ENCODE measurements at regions not wholly inside any gene's neighbourhood (a gene's known extent, or its start where the extent isn't known, plus 50 kb on each side); places are given as distances from the start of the nearest gene placed in this dataset.

DNA sequence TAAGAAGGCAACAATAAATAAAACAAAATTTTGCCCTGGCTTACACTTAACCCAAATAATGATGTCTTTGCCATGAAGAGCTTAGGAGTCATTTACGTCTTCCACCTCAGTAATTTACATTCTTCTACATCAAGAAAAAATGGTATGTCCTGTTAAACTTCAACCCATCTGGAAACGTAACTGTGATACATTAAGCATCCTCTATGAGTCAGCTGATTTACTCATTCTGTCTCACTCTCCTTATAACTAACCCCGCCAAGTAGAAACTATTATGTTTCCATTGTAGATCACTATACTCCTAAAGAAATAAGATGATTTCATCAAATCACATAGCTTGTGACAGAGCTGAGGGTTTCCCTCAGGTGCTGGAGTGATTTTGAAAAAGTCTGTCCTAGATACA, 330.7 kb downstream of the CDC14C start:
- no peak for DNase-seq

- DNase-seq = no peak
Measured at GRCh38 chr7:49260538-49260937, 336.2 kb downstream of the CDC14C start.

DNA sequence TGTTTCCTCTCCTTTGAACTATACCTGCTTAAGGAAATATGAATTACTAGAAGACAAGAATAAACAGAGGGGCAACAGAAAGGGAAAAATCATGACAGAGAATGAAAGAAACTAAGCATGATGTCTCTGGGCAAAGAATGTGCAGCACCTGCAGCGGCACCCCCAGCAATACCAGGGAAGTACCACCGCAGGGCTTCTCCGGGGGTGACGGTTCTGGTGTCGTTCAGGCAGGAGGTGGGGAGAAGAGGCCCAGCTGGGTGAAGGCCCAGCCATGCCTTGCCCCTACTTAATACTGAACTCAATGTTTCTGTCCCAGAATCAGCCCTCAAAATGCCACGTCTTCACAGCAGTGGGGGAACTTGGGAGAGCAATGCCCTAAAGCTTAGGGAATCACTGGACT, 337.6 kb downstream of the CDC14C start:
- no peak for DNase-seq

DNA sequence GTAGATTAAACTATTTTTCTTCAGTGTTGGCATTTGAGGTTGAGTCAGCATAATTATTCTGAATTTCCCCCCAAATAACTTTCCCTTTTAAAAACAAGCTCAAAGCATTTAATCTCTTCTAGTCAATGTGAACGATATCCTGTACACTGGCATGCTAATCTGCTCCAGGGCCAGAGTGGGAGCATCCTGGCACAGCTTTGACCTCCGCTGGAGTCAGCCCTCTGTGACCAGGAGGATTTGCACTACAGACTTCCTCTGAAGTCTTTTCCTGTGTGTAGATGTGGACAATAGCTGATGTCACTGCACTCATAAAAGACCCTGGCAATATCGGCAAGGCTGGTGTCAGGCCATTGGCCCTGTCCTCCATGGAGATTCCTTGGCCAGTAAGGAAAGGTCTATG, 340.2 kb downstream of the CDC14C start:
- no peak for DNase-seq

DNA sequence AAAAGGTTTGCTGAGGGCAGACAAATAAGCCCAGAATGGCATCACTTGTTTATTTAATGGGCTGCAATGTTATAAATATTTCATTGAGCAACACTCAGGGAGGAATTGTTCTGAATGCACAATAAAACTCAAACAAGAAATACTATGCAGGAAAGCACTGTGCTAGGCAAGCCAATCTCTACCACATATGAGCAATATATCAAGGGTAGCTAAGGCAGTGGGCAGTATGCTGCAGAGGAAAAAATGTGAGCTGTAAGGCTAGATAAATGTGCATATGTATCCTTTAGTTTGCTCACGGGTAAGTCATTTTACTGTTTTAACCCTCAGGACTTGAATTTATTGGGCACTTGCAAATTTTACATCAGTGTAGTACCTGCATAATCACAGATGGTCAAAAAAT, 349.6 kb downstream of the CDC14C start:
- DNase-seq = no peak

- DNase-seq = no peak
Measured at GRCh38 chr7:49279891-49280290, 355.5 kb downstream of the CDC14C start.

DNA sequence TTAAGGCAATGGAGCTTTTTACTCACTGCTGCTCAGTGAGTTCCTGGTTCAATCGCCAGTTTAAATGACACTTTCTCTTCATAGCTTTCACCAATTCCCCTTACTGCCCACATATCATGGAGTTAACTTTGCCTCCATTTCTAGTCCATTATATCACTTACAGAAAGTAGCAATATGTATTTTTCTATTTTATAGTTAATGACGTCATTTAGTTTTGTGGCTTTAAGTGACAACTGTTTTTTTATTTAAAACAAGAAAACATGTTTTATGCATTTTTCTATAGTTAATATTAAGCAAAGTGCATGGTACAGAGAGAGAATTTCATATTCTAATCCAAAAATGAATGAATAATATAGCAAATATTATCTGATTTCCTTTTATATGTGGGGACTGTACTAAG, 363.3 kb downstream of the CDC14C start:
- DNase-seq = no peak

GRCh38 chr7:49294611-49295010, 370.3 kb downstream of the CDC14C start:
- no peak for DNase-seq

GRCh38 chr7:49295146-49295545, 370.8 kb downstream of the CDC14C start:
- DNase-seq = no peak

GRCh38 chr7:49297958-49298357, 373.6 kb downstream of the CDC14C start:
- no peak for DNase-seq

- no peak for DNase-seq
Measured at GRCh38 chr7:49308787-49309186, 384.4 kb downstream of the CDC14C start.

DNA sequence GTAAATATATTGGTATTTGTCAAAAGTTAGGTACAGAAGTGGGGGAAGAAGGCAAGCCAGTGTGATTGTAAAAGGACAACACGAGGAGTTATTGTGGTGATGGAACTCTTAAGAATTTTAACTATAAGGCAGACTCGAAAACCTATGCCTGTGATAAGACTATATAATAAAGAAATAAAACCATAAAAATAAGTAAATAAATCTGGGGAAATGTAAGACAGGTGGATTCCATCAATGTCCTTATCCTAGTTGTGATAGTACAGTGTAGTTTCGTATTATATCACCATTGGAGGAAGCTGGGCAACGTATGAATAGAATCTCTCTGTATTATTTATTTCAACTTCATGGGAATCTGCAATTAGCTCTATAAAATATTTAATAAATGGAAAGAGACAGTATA, 395.7 kb downstream of the CDC14C start:
- DNase-seq = no peak

GRCh38 chr7:49321843-49322242, 397.5 kb downstream of the CDC14C start:
- no peak for DNase-seq

GRCh38 chr7:49322476-49322875, 398.1 kb downstream of the CDC14C start:
- DNase-seq = no peak

DNA sequence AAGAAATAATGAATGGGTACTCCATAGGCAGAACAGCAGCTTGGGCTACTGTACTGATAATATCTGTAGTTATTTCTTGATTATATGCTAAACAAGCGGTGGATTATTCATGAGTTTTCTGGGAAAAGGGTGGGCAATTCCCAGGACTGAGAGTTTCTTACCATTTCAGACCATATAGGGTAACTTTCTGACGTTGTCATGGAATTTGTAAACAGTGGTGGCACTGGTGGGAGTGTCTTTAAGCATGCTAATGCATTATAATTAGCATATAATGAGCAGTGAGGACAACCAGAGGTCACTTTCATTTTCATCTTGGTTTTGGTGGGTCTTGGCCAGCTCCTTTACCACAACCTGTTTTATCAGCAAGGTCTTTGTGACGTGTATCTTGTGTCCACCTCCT, 399.7 kb downstream of the CDC14C start:
- no peak for DNase-seq

GRCh38 chr7:49324707-49325106, 400.4 kb downstream of the CDC14C start:
- no peak for DNase-seq

DNA sequence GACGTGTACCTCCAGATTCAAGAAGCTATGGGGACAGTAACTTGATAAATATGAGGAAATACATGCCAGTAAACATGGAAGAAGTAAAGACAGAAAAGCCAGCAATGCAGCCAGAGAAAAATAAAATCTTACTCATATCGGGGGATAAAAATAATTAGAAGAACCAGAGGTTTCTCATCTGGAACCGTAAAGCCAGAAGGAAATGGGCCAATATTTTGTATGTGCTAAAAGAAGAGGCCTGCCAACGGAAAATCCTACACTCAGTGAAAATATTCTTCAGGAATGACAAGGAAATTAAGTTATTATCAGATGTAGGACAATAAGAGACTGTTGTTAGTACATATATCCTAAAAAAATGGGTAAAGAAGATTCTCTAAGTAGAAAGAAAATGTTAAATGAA, 401.2 kb downstream of the CDC14C start:
- no peak for DNase-seq

DNA sequence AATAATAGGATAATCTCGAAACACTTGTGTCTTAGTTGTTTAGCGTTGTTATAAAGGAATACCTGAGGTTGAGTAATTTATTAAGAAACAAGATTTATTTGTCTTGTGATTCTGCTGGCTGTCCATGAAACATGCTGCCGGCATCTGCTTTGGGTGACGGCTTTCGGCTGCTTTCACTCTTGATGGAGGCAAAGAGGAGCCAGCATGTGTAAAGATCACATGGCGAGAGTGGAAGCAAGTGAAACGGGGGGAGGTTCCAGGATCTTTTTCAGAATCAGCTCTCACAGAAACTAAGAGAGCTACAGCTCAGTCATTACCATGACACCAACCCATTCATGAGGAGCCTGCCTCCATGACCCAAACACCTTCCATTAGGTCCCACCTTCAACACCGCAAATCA, 402.8 kb downstream of the CDC14C start:
- DNase-seq = no peak

GRCh38 chr7:49333180-49333881, 409.0 kb downstream of the CDC14C start:
- no peak for DNase-seq

GRCh38 chr7:49341849-49342248, 417.5 kb downstream of the CDC14C start:
- no peak for DNase-seq

- no peak for DNase-seq
Measured at GRCh38 chr7:49344556-49344955, 420.2 kb downstream of the CDC14C start.

DNA sequence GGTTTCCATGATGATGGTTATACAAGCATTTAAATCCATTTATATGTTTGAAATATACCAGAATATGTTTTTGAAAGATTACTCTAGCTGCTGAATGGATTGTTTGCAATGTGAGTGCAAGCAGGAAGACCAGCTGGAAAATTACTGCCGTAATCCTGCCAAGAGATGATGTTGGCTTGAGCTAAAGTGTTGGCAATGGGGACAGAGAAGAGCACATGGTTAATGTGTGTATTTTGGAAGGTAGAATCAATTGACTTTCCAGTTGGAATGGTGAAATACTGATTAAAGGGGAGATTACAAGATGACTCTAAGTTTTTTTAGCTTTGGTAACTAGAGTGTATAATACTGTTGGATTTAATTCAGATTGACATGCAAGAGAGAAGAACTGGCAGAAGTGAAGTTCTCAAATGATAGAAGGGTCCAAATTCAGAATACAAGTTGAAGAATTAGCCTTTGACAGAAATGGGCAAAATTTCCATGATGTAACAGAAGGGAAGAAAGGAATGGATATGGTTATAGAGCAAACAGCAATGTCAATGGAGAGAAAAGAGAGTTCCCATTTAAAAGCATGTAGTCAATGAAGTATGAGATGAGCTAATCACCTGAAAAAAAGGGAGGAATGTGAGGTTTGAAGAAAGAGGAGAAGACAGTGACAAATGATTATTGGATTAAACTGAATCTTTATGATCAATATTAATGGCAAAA, 422.0 kb downstream of the CDC14C start:
- no peak for DNase-seq

GRCh38 chr7:49367072-49367471, 406.4 kb upstream of the VWC2 start:
- DNase-seq = no peak

- DNase-seq = no peak
Measured at GRCh38 chr7:49371771-49372170, 401.7 kb upstream of the VWC2 start.

DNA sequence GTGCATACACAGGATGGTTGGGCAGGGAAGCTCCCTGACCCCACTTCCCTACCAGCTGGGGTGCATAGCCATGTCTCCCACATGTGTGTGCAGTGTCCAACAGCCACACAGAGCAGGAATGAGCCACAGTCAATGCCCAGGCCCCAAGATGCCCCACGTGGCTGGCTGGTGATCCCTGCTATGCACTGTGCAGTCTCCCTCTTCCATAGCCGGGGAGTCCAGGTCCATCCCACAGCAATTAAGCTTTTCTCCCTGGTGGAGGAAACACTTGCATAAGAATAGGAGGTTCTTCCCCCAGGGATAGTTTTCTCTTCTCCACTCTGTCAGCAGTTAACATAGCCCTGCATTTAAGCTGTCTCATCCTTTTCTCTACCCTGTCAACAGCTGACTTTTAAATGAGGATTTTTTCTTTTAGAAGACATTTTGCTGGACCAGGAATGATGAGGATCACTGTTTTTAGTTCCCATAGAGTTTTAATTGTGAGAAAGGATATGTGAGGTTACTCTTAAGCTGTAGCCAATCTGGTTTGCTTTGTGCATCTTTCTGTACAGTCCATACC, 396.5 kb upstream of the VWC2 start:
- DNase-seq = no peak

Data from NCI-H69 (cell line).